ENCODE measurements at regions not wholly inside any gene's neighbourhood (a gene's known extent, or its start where the extent isn't known, plus 50 kb on each side); places are given as distances from the start of the nearest gene placed in this dataset.

- no peak for TF ChIP-seq ZBTB7A (IDR thresholded peaks at IDR 0.05; ENCODE audit: low read depth)
- TF ChIP-seq, protein P1, sequence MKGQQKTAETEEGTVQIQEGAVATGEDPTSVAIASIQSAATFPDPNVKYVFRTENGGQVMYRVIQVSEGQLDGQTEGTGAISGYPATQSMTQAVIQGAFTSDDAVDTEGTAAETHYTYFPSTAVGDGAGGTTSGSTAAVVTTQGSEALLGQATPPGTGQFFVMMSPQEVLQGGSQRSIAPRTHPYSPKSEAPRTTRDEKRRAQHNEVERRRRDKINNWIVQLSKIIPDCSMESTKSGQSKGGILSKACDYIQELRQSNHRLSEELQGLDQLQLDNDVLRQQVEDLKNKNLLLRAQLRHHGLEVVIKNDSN (IDR thresholded peaks at IDR 0.05) = no peak
- no peak for TF ChIP-seq REST (IDR thresholded peaks at IDR 0.05; ENCODE audit: low read depth)
- no peak for TF ChIP-seq TEAD4 (IDR thresholded peaks at IDR 0.05)
- TF ChIP-seq FOXM1 (IDR thresholded peaks at IDR 0.05; ENCODE audit: borderline replicate concordance, low read depth) = no peak
- no peak for TF ChIP-seq TCF12 (IDR thresholded peaks at IDR 0.05; ENCODE audit: low read depth)
- TF ChIP-seq RAD21 (IDR thresholded peaks at IDR 0.05; ENCODE audit: low read depth) = no peak
Measured at GRCh38 chr4:144861471-144861870, 215.5 kb downstream of the HHIP start.

DNA sequence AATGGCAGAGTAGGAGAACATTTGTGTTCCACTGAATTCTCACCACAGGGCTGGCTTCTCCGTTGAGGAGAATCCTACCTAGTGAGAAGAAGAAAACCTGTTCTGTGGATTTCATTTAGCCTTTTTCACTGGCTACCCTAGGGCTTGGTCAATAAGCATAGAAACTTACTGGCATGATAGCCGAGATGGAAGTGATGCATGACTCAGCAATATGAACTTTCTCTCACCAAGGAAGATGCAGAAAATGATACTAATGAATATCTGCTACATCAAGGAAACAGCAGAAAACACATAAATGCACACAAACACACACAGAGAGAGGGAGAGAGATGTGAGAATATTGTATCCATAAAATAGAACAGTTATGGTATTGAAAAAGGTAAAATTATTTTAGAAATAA, 216.3 kb downstream of the HHIP start:
- TF ChIP-seq CEBPB (IDR thresholded peaks at IDR 0.05) = no peak

- TF ChIP-seq NFIC (IDR thresholded peaks at IDR 0.05) (no peak), YY1 (IDR thresholded peaks at IDR 0.05; ENCODE audit: low read depth) (no peak), TAF1 (IDR thresholded peaks at IDR 0.05; ENCODE audit: low read depth) (no peak), TEAD4 (IDR thresholded peaks at IDR 0.05) (no peak), RAD21 (IDR thresholded peaks at IDR 0.05; ENCODE audit: low read depth) (no peak), REST (IDR thresholded peaks at IDR 0.05; ENCODE audit: low read depth) (no peak), TCF12 (IDR thresholded peaks at IDR 0.05; ENCODE audit: low read depth) (no peak), EP300 (IDR thresholded peaks at IDR 0.05; ENCODE audit: borderline replicate concordance) (no peak), CEBPB (IDR thresholded peaks at IDR 0.05) (no peak), FOXM1 (IDR thresholded peaks at IDR 0.05; ENCODE audit: borderline replicate concordance, low read depth) (no peak), MAX (IDR thresholded peaks at IDR 0.05) (no peak), CREB1 (IDR thresholded peaks at IDR 0.05; ENCODE audit: low read depth) (no peak), ZBTB7A (IDR thresholded peaks at IDR 0.05; ENCODE audit: low read depth) (no peak), EGR1 (IDR thresholded peaks at IDR 0.05) (no peak)
- TF ChIP-seq, protein P1 (IDR thresholded peaks at IDR 0.05) = no peak
Measured at GRCh38 chr4:144868309-144868708, 222.4 kb downstream of the HHIP start.

GRCh38 chr4:144872508-144873225, 225.3 kb downstream of the ANAPC10 start:
- TF ChIP-seq FOXM1 (IDR thresholded peaks at IDR 0.05; ENCODE audit: borderline replicate concordance, low read depth) (no peak), TAF1 (IDR thresholded peaks at IDR 0.05; ENCODE audit: low read depth) (no peak), MAX (IDR thresholded peaks at IDR 0.05) (no peak), YY1 (IDR thresholded peaks at IDR 0.05; ENCODE audit: low read depth) (no peak)

DNA sequence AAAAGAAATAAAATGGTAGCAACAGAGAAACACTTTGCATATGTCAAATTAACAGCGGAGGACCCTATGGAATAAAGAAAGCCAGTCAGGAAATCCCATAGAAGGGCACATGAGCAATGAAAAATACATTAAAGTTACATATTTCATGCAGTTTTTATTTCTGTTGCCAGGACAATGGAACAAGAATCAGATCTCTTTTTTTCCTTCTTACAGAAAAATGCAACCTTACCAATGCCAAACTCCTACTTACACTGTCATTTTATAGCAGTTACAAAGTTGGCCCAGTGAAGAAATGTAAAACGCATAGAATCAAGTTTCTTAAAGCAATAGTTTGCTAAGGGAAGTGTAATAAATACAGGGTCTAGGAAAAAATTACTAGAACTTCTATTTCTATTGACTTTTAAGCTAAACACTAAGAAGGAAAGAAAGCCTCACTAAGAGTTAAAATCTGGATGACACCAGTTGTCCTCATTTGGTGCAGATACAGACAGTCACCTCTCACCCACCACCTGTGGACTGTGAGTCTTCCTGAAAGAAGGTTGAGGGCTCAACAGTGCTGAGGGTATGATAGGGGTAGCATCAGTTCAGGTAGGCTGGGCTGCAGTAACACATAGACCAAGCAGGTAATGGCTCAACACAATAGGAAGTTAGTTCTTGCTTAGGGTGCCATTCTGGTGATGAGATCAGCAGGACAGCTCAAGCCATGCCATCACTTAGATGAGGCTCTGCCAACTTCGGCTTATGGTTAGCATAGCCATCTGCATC, 224.6 kb downstream of the ANAPC10 start:
- TF ChIP-seq MAX (IDR thresholded peaks at IDR 0.05) = no peak
- no peak for TF ChIP-seq NFIC (IDR thresholded peaks at IDR 0.05)
- TF ChIP-seq, protein P1 (IDR thresholded peaks at IDR 0.05) = no peak
- TF ChIP-seq TCF12 (IDR thresholded peaks at IDR 0.05; ENCODE audit: low read depth) = no peak

GRCh38 chr4:144894573-144894972, 203.4 kb downstream of the ANAPC10 start:
- no peak for TF ChIP-seq EGR1 (IDR thresholded peaks at IDR 0.05)
- no peak for TF ChIP-seq CREB1 (IDR thresholded peaks at IDR 0.05; ENCODE audit: low read depth)
- TF ChIP-seq YY1 (IDR thresholded peaks at IDR 0.05; ENCODE audit: low read depth) = no peak
- TF ChIP-seq REST (IDR thresholded peaks at IDR 0.05; ENCODE audit: low read depth) = no peak
- no peak for TF ChIP-seq RAD21 (IDR thresholded peaks at IDR 0.05; ENCODE audit: low read depth)
- TF ChIP-seq NFIC (IDR thresholded peaks at IDR 0.05) = no peak
- TF ChIP-seq MAX (IDR thresholded peaks at IDR 0.05) = no peak
- TF ChIP-seq, protein P1 (IDR thresholded peaks at IDR 0.05) = no peak
- TF ChIP-seq TAF1 (IDR thresholded peaks at IDR 0.05; ENCODE audit: low read depth) = no peak
- no peak for TF ChIP-seq TCF12 (IDR thresholded peaks at IDR 0.05; ENCODE audit: low read depth)
- TF ChIP-seq EP300 (IDR thresholded peaks at IDR 0.05; ENCODE audit: borderline replicate concordance) = no peak
- no peak for TF ChIP-seq TEAD4 (IDR thresholded peaks at IDR 0.05)
- TF ChIP-seq ZBTB7A (IDR thresholded peaks at IDR 0.05; ENCODE audit: low read depth) = no peak
- no peak for TF ChIP-seq FOXM1 (IDR thresholded peaks at IDR 0.05; ENCODE audit: borderline replicate concordance, low read depth)
- TF ChIP-seq CEBPB (IDR thresholded peaks at IDR 0.05) = no peak

All from Ishikawa (cell line).